K562 (cell line): ENCODE measurements at regions not wholly inside any gene's neighbourhood (a gene's known extent, or its start where the extent isn't known, plus 50 kb on each side); places are given as distances from the start of the nearest gene placed in this dataset.

ENCODE experiments used
- ATAC-seq: fragments of 200-7000 bp; cut with Tn5 transposase; 3 replicates; pipeline ENCODE4 v1.9.1; 2020; ENCODE audit warnings: moderate library complexity
- BruUV-seq: library from RNA; stranded (reverse); fragments of 400-500 nt; replicated peaks from 2 replicates; lab custom pipeline; 2021; lab: Mats Ljungman, UMichigan
- CTCF ChIA-PET: fragments of 300-600 bp; formaldehyde crosslinking; extraction: SDS; loops from one replicate; lab custom pipeline; 2021; ENCODE audit warnings: low intra/inter-chr PET ratio; lab: Yijun Ruan, JAX
- POLR2A ChIA-PET: fragments of 300-600, 350-650 bp; sonication (Branson Sonifier 250); formaldehyde crosslinking; extraction: SDS; loops from one replicate; lab custom pipeline; 2021; ENCODE audit warnings: antibody characterized with exemption, inconsistent platforms; lab: Yijun Ruan, JAX
- DNase-seq, 4 experiments: peaks; one replicate each; pipeline versions ENCODE4 v3.0.0 to v3.0.0-alpha.2; 2011 to 2018; ENCODE audit warnings: low spot score in 3 of 4, mixed read lengths in 3 of 4; ENCODE audit errors: extremely low read depth in 1 of 4
- FAIRE-seq: peaks from 2 replicates; lab custom pipeline; 2011; peaks lifted over from hg19 to GRCh38; lab: Jason Lieb, UNC
- H2AFZ ChIP-seq: 2 replicates; pipeline ENCODE4 v1.6.0; 2011; ENCODE audit warnings: low read depth, low read length, control low read depth, inconsistent platforms
- H3K27ac ChIP-seq: fragments of 200-600 bp; 3 replicates; pipeline ENCODE4 v1.8.0; 2011; ENCODE audit warnings: low read depth, mild to moderate bottlenecking, control low read depth, inconsistent platforms, low read length, moderate library complexity, mixed read lengths; ENCODE audit errors: extremely low read depth
- H3K27me3 ChIP-seq, 2 experiments: fragments of 300-600 bp in 1 of 2; 2 replicates in 1 of 2; 3 replicates in 1 of 2; pipeline versions ENCODE4 v1.6.0 to v1.8.0; 2011; ENCODE audit warnings: inconsistent platforms in 2 of 2, low read length in 2 of 2, mild to moderate bottlenecking in 1 of 2, mixed read lengths in 1 of 2, moderate library complexity in 1 of 2; ENCODE audit not compliant: control insufficient read depth in 2 of 2, insufficient read depth in 2 of 2
- H3K36me3 ChIP-seq: fragments of 300-600 bp; 3 replicates; pipeline ENCODE4 v1.8.0; 2011; ENCODE audit warnings: mild to moderate bottlenecking, low read length, inconsistent platforms; ENCODE audit not compliant: control insufficient read depth, insufficient read depth
- H3K4me1 ChIP-seq, 2 experiments: fragments of 200-600 bp in 1 of 2; replicated peaks in 1 of 2; 2 replicates in 1 of 2; 3 replicates in 1 of 2; pipeline versions ENCODE4 v1.5.1 to v1.8.0; 2011; ENCODE audit warnings: inconsistent platforms in 2 of 2, low read length in 2 of 2, mild to moderate bottlenecking in 1 of 2, mixed read lengths in 1 of 2, moderate library complexity in 1 of 2; ENCODE audit not compliant: control insufficient read depth in 2 of 2, insufficient read depth in 2 of 2
- H3K4me2 ChIP-seq: 2 replicates; pipeline ENCODE4 v1.6.1; 2011; ENCODE audit warnings: low read length, control low read depth, inconsistent platforms, mixed read lengths; ENCODE audit not compliant: insufficient read depth
- H3K4me3 ChIP-seq: fragments of 200-600 bp; sonication (generic), shearing (Covaris generic); 2 replicates; pipeline ENCODE4 v1.5.1; 2016; ENCODE audit warnings: control low read depth, inconsistent platforms
- H3K79me2 ChIP-seq: fragments of 200-600 bp; 3 replicates; pipeline ENCODE4 v1.8.0; 2011; ENCODE audit warnings: low read length, inconsistent platforms; ENCODE audit not compliant: control insufficient read depth, insufficient read depth
- H3K9ac ChIP-seq, 2 experiments: 2 replicates each; pipeline versions ENCODE4 v1.6.0 to v1.6.1; 2011; ENCODE audit warnings: low read depth in 2 of 2, low read length in 2 of 2, control low read depth in 1 of 2, inconsistent platforms in 1 of 2, mild to moderate bottlenecking in 1 of 2, mixed read lengths in 1 of 2; ENCODE audit not compliant: insufficient read depth in 1 of 2
- H3K9me1 ChIP-seq: one replicate; pipeline ENCODE4 v1.6.0; 2011; ENCODE audit warnings: inconsistent platforms, mild to moderate bottlenecking, low read length, moderate library complexity; ENCODE audit not compliant: control insufficient read depth, insufficient read depth
- H3K9me3 ChIP-seq: replicated peaks from 2 replicates; pipeline ENCODE4 v1.5.1; 2011; ENCODE audit warnings: low read depth, low read length, inconsistent platforms; ENCODE audit not compliant: control insufficient read depth, insufficient read depth
- H4K20me1 ChIP-seq: replicated peaks from 2 replicates; pipeline ENCODE4 v1.6.1; 2011; ENCODE audit warnings: low read length, inconsistent platforms, mixed read lengths; ENCODE audit not compliant: control insufficient read depth, insufficient read depth
- GTF3C2 ChIP-seq: IDR thresholded peaks from 3 replicates; pipeline ENCODE4 v1.6.1; 2011; ENCODE audit warnings: borderline replicate concordance, mild to moderate bottlenecking, moderate library complexity; ENCODE audit not compliant: insufficient read length; ENCODE audit errors: extremely low read depth
- PTRF ChIP-seq: fragments of 450-650 bp; IDR thresholded peaks from 2 replicates; pipeline ENCODE4 v1.6.1; 2016; ENCODE audit warnings: mild to moderate bottlenecking, missing genetic modification characterization, missing compliant biosample characterization
- WGBS: fragments of 100-300 bp; shearing (Covaris generic); methylation state at CpG from one replicate; pipeline ENCODE4 v1.1.6; 2016; ENCODE audit warnings: low coverage, mixed read lengths; ENCODE audit not compliant: insufficient coverage; ENCODE audit errors: missing lambda C conversion rate; 5-methylcytosine and 5-hydroxymethylcytosine counted together
- in situ Hi-C: fragments of 300-500 bp; cut with MboI; formaldehyde crosslinking; loops from 4 replicates; pipeline ENCODE4 v1.15.0; 2018; ENCODE audit warnings: inconsistent platforms, mixed read lengths
- intact Hi-C: fragments of 100-400 bp; cut with micrococcal nuclease; formaldehyde crosslinking; loops from 2 replicates; pipeline ENCODE4 v1.14.2; 2022
- TF ChIP-seq, protein P1 (sequence below): fragments of 200-800 bp; sonication (Bioruptor generic); IDR thresholded peaks from 2 replicates; pipeline ENCODE4 v1.6.1; 2016; ENCODE audit warnings: missing genetic modification characterization, missing compliant biosample characterization

- Histone ChIP-seq H3K9me3 (no peaks in the 10 kb centered on the region), H3K4me1 (no peaks in the 10 kb centered on the region), H3K4me2 (no peak overlapping the region)
- no peak for TF ChIP-seq PTRF (tag)
- TF ChIP-seq GTF3C2, result no peak
- TF ChIP-seq, protein P1, sequence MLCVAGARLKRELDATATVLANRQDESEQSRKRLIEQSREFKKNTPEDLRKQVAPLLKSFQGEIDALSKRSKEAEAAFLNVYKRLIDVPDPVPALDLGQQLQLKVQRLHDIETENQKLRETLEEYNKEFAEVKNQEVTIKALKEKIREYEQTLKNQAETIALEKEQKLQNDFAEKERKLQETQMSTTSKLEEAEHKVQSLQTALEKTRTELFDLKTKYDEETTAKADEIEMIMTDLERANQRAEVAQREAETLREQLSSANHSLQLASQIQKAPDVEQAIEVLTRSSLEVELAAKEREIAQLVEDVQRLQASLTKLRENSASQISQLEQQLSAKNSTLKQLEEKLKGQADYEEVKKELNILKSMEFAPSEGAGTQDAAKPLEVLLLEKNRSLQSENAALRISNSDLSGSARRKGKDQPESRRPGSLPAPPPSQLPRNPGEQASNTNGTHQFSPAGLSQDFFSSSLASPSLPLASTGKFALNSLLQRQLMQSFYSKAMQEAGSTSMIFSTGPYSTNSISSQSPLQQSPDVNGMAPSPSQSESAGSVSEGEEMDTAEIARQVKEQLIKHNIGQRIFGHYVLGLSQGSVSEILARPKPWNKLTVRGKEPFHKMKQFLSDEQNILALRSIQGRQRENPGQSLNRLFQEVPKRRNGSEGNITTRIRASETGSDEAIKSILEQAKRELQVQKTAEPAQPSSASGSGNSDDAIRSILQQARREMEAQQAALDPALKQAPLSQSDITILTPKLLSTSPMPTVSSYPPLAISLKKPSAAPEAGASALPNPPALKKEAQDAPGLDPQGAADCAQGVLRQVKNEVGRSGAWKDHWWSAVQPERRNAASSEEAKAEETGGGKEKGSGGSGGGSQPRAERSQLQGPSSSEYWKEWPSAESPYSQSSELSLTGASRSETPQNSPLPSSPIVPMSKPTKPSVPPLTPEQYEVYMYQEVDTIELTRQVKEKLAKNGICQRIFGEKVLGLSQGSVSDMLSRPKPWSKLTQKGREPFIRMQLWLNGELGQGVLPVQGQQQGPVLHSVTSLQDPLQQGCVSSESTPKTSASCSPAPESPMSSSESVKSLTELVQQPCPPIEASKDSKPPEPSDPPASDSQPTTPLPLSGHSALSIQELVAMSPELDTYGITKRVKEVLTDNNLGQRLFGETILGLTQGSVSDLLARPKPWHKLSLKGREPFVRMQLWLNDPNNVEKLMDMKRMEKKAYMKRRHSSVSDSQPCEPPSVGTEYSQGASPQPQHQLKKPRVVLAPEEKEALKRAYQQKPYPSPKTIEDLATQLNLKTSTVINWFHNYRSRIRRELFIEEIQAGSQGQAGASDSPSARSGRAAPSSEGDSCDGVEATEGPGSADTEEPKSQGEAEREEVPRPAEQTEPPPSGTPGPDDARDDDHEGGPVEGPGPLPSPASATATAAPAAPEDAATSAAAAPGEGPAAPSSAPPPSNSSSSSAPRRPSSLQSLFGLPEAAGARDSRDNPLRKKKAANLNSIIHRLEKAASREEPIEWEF, result no peak
- TF ChIP-seq, all 486 proteins: peak for 0
- H3K79me2 ChIP-seq, result no peaks in the 10 kb centered on the region
- ChIA-PET POLR2A (no interaction called here), CTCF (no interaction called here)
- no peak for FAIRE-seq
- DNase-seq, result no peak
- H4K20me1 ChIP-seq, result no peaks in the 10 kb centered on the region
- H3K9ac ChIP-seq, result no peak overlapping the region
- H3K36me3 ChIP-seq, result no peaks in the 10 kb centered on the region
- no peaks in the 10 kb centered on the region for H3K27me3 ChIP-seq
- H3K27ac ChIP-seq, result no peak overlapping the region
- H3K9me1 ChIP-seq, result no peaks in the 10 kb centered on the region
- H3K4me3 ChIP-seq, result no peak overlapping the region
- in situ Hi-C loops, result no loop called here
- H2AFZ ChIP-seq, result no peak overlapping the region
- intact Hi-C loops, result no loop called here
- WGBS, result 0% methylated on average over 1 of the region's 1 CpG
- BruUV-seq, result no TSS peak
- ATAC-seq, result no peak
Observed at GRCh38 chr3:67854663-67855062, 200.3 kb upstream of the SUCLG2 start.
